HEK293 (cell line): ENCODE measurements at regions not wholly inside any gene's neighbourhood (a gene's known extent, or its start where the extent isn't known, plus 50 kb on each side); places are given as distances from the start of the nearest gene placed in this dataset.

Experiments used
- BCL11A ChIP-seq: fragments of 450-650 bp; formaldehyde crosslinking; IDR thresholded peaks from 2 replicates; pipeline ENCODE4 v1.5.1; 2016; ENCODE audit warnings: low read depth, missing biosample characterization, missing genetic modification characterization
- CTCF ChIP-seq: fragments of 450-650 bp; formaldehyde crosslinking; IDR thresholded peaks from 2 replicates; pipeline ENCODE4 v1.5.1; 2016; ENCODE audit warnings: missing biosample characterization, missing genetic modification characterization
- KLF9 ChIP-seq: fragments of 450-650 bp; formaldehyde crosslinking; IDR thresholded peaks from 2 replicates; pipeline ENCODE4 v1.5.1; 2016; ENCODE audit warnings: missing biosample characterization, missing genetic modification characterization, low read depth
- MZF1 ChIP-seq: fragments of 450-650 bp; formaldehyde crosslinking; IDR thresholded peaks from 2 replicates; pipeline ENCODE4 v1.5.1; 2017; ENCODE audit warnings: missing biosample characterization, missing genetic modification characterization, borderline replicate concordance
- ZNF24 ChIP-seq: fragments of 450-650 bp; formaldehyde crosslinking; IDR thresholded peaks from 2 replicates; pipeline ENCODE4 v1.5.1; 2016; ENCODE audit warnings: missing biosample characterization, missing genetic modification characterization
- ZNF561 ChIP-seq: fragments of 450-650 bp; IDR thresholded peaks from 2 replicates; pipeline ENCODE4 v1.5.1; 2018; ENCODE audit warnings: missing biosample characterization, missing genetic modification characterization, borderline replicate concordance

DNA sequence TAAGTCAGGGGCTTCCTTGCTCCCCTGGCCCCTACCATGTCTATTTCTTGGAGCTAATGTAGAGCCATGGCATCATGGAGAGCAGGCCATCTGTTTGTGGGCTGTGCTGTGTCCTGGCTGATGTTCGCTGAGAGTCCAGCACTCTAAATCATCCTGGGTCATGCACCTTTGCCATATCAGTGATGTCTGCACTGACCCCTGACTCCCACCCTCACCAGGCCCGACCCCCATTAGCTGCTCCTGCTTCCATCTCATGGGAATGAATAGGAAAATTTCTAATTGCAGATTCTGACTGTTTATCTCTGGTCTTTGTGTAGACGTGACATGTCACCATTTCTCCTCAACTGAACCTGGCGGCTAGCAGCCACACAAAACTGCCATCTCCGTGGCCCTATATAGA, 236.9 kb downstream of the NSG2 start:
- TF ChIP-seq ZNF561 (tag by site-specific recombination) (no peak), BCL11A (no peak), KLF9 (tag by site-specific recombination) (no peak), ZNF24 (tag by site-specific recombination) (no peak), MZF1 (tag by site-specific recombination) (no peak), CTCF (no peak)
